ENCODE measurements at regions not wholly inside any gene's neighbourhood (a gene's known extent, or its start where the extent isn't known, plus 50 kb on each side); places are given as distances from the start of the nearest gene placed in this dataset.

- Histone ChIP-seq H3K9ac (ENCODE audit: low read length) (no peak overlapping the region), H3K4me2 (ENCODE audit: low read length) (no peak overlapping the region), H3K4me3 (replicated peaks in 1 of 2; ENCODE audit: low read depth in 1 of 2, low read length in 2 of 2) (no peak overlapping the region), H2AFZ (ENCODE audit: low read depth, low read length, poor library complexity, severe bottlenecking) (no peak overlapping the region), H3K9me3 (ENCODE audit: control insufficient read depth in 1 of 2, insufficient read depth in 1 of 2, low read depth in 1 of 2, low read length in 2 of 2) (peaks cover 0 to 4% of the 10 kb centered on the region in 2 experiments; a peak in 1 of 4 replicates), H3K79me2 (ENCODE audit: insufficient read depth, low read length) (no peaks in the 10 kb centered on the region), H3K27ac (ENCODE audit: low read depth, low read length) (no peak overlapping the region), H4K20me1 (ENCODE audit: insufficient read depth) (no peaks in the 10 kb centered on the region), H3K4me1 (ENCODE audit: control insufficient read depth in 1 of 2, insufficient read depth in 2 of 2, low read length in 2 of 2) (no peaks in the 10 kb centered on the region), H3K27me3 (ENCODE audit: insufficient read depth, low read length) (peaks cover 14% of the 10 kb centered on the region), H3K9me2 (ENCODE audit: insufficient read depth) (no peaks in the 10 kb centered on the region), H3K36me3 (ENCODE audit: control insufficient read depth in 1 of 2, insufficient read depth in 2 of 2, low read length in 2 of 2) (no peaks in the 10 kb centered on the region)
- no TSS peak for BruUV-seq (replicated peaks)
- DNase-seq (ENCODE audit: low read depth, low spot score) (no peak), ATAC-seq (no peak)
- intact Hi-C loops (cut with micrococcal nuclease), result no loop called here
- ChIA-PET RAD21 (ENCODE audit: low non-redundant PET in 1 of 2, low total read pairs in 2 of 2, uncharacterized antibody in 2 of 2, unreplicated experiment in 2 of 2) (no interaction called here), POLR2A (no interaction called here), CTCF (interaction anchor here (1.7 kb wide), 1 partner anchor 9 kb away, joined by 6 read pairs; no protein-coding TSS in a partner anchor)
- TF ChIP-seq ELF1 (IDR thresholded peaks at IDR 0.05; ENCODE audit: borderline replicate concordance, low read depth), result no peak
Measured at GRCh38 chr22:49295851-49296560, 531.7 kb downstream of the BRD1 start.

- no peak for TF ChIP-seq CBX3 (IDR thresholded peaks at IDR 0.05; ENCODE audit: low read depth)
- TF ChIP-seq SRF (IDR thresholded peaks at IDR 0.05; ENCODE audit: low read depth), result no peak
- no peaks in the 10 kb centered on the region for H3K79me2 ChIP-seq (ENCODE audit: insufficient read depth, low read length)
- no peaks in the 10 kb centered on the region for H3K4me1 ChIP-seq (ENCODE audit: control insufficient read depth in 1 of 2, insufficient read depth in 2 of 2, low read length in 2 of 2)
- no peak overlapping the region for H3K9ac ChIP-seq (ENCODE audit: low read length)
- peaks cover 15% of the 10 kb centered on the region for H3K27me3 ChIP-seq (ENCODE audit: insufficient read depth, low read length)
- H2AFZ ChIP-seq (ENCODE audit: low read depth, low read length, poor library complexity, severe bottlenecking), result no peak overlapping the region
- H3K9me3 ChIP-seq (ENCODE audit: control insufficient read depth in 1 of 2, insufficient read depth in 1 of 2, low read depth in 1 of 2, low read length in 2 of 2), result peaks cover 0 to 4% of the 10 kb centered on the region in 2 experiments; a peak in 1 of 4 replicates
- no TSS peak for BruUV-seq (replicated peaks)
- ChIA-PET CTCF (interaction anchor here (1.7 kb wide), 1 partner anchor 10 kb away, joined by 6 read pairs; no protein-coding TSS in a partner anchor), POLR2A (no interaction called here), RAD21 (ENCODE audit: low non-redundant PET in 1 of 2, low total read pairs in 2 of 2, uncharacterized antibody in 2 of 2, unreplicated experiment in 2 of 2) (no interaction called here)
- H3K36me3 ChIP-seq (ENCODE audit: control insufficient read depth in 1 of 2, insufficient read depth in 2 of 2, low read length in 2 of 2), result no peaks in the 10 kb centered on the region
- DNase-seq (ENCODE audit: low read depth, low spot score) (no peak), ATAC-seq (no peak)
- intact Hi-C loops (cut with micrococcal nuclease), result no loop called here
- H3K4me2 ChIP-seq (ENCODE audit: low read length), result no peak overlapping the region
- no peak overlapping the region for H3K27ac ChIP-seq (ENCODE audit: low read depth, low read length)
- H3K9me2 ChIP-seq (ENCODE audit: insufficient read depth), result no peaks in the 10 kb centered on the region
- no peak overlapping the region for H3K4me3 ChIP-seq (replicated peaks in 1 of 2; ENCODE audit: low read depth in 1 of 2, low read length in 2 of 2)
- no peaks in the 10 kb centered on the region for H4K20me1 ChIP-seq (ENCODE audit: insufficient read depth)
Measured at GRCh38 chr22:49295465-49295743, 532.3 kb downstream of the BRD1 start.
